Calu3 (cell line): ENCODE measurements at regions not wholly inside any gene's neighbourhood (a gene's known extent, or its start where the extent isn't known, plus 50 kb on each side); places are given as distances from the start of the nearest gene placed in this dataset.
"Not testable (repeated sequence)": the region's sequence is repeated elsewhere in the genome, so short reads cannot be mapped to it uniquely, and the experiment has no call there.

Experiments
- BruUV-seq: library from RNA; stranded (reverse); fragments of 400-500 nt; replicated peaks from 2 replicates; lab custom pipeline; 2021; lab: Mats Ljungman, UMichigan
- CTCF ChIA-PET: fragments of 300-600 bp; sonication (Branson Sonifier 250); formaldehyde crosslinking; loops from one replicate; lab custom pipeline; 2022; ENCODE audit warnings: antibody characterized with exemption; lab: Charles Lee
- DNase-seq: peaks from one replicate; pipeline ENCODE4 v3.0.0; 2022
- H3K27ac Mint-ChIP-seq: one replicate; pipeline ENCODE4 v1.8.0; 2022; ENCODE audit warnings: mixed read lengths; ENCODE audit not compliant: unreplicated experiment
- H3K27me3 Mint-ChIP-seq: one replicate; pipeline ENCODE4 v1.8.0; 2022; ENCODE audit warnings: mixed read lengths; ENCODE audit not compliant: unreplicated experiment
- H3K36me3 Mint-ChIP-seq: one replicate; pipeline ENCODE4 v1.8.0; 2022; ENCODE audit warnings: mild to moderate bottlenecking, moderate library complexity, mixed read lengths; ENCODE audit not compliant: insufficient read depth, unreplicated experiment
- H3K4me1 Mint-ChIP-seq: one replicate; pipeline ENCODE4 v1.8.0; 2022; ENCODE audit warnings: mild to moderate bottlenecking, low read depth, mixed read lengths; ENCODE audit not compliant: unreplicated experiment
- H3K4me3 Mint-ChIP-seq: one replicate; pipeline ENCODE4 v1.8.0; 2022; ENCODE audit warnings: mild to moderate bottlenecking, low read depth, moderate library complexity, mixed read lengths; ENCODE audit not compliant: unreplicated experiment
- H3K9me3 Mint-ChIP-seq: one replicate; pipeline ENCODE4 v1.8.0; 2022; ENCODE audit warnings: low read depth, mixed read lengths; ENCODE audit not compliant: unreplicated experiment
- intact Hi-C: fragments of 100-400 bp; cut with micrococcal nuclease; formaldehyde crosslinking; loops from one replicate; pipeline ENCODE4 v1.10.0; 2022; ENCODE audit not compliant: unreplicated experiment
- TF ChIP-seq, protein P1 (sequence below): fragments of 200-600 bp; IDR thresholded peaks from one replicate; pipeline ENCODE4 v1.8.0; 2022; ENCODE audit warnings: antibody characterized with exemption; ENCODE audit not compliant: unreplicated experiment

DNA sequence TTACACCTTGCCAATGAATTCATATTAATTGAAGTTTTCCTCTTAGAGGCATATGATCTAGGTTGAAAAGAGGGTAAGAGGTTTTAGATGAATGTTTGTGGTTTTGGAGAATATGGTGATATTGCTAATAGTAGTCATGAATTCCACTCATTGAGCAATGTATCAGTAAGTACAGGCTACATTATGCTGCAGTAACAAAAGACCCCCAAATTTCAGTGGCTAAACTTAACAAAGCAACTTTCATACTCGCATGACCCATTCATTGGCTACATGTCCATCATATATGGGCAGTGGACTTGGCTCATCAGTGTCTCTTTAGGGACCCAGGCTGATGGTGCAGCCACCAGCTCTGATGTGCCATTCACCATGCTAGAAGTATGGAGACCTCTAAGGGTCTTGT lies 196.6 kb upstream of the MYL2 start:
- no peaks in the 10 kb centered on the region for H3K4me1 Mint-ChIP-seq
- H3K27ac Mint-ChIP-seq = no peak overlapping the region
- no peaks in the 10 kb centered on the region for H3K9me3 Mint-ChIP-seq
- H3K4me3 Mint-ChIP-seq = no peak overlapping the region
- intact Hi-C loops = no loop called here
- CTCF ChIA-PET = no interaction called here
- TF ChIP-seq, protein P1, sequence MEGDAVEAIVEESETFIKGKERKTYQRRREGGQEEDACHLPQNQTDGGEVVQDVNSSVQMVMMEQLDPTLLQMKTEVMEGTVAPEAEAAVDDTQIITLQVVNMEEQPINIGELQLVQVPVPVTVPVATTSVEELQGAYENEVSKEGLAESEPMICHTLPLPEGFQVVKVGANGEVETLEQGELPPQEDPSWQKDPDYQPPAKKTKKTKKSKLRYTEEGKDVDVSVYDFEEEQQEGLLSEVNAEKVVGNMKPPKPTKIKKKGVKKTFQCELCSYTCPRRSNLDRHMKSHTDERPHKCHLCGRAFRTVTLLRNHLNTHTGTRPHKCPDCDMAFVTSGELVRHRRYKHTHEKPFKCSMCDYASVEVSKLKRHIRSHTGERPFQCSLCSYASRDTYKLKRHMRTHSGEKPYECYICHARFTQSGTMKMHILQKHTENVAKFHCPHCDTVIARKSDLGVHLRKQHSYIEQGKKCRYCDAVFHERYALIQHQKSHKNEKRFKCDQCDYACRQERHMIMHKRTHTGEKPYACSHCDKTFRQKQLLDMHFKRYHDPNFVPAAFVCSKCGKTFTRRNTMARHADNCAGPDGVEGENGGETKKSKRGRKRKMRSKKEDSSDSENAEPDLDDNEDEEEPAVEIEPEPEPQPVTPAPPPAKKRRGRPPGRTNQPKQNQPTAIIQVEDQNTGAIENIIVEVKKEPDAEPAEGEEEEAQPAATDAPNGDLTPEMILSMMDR = no peak
- no peak for DNase-seq
- no TSS peak for BruUV-seq
- H3K27me3 Mint-ChIP-seq = peaks cover 98% of the 10 kb centered on the region
- H3K36me3 Mint-ChIP-seq = no peaks in the 10 kb centered on the region

DNA sequence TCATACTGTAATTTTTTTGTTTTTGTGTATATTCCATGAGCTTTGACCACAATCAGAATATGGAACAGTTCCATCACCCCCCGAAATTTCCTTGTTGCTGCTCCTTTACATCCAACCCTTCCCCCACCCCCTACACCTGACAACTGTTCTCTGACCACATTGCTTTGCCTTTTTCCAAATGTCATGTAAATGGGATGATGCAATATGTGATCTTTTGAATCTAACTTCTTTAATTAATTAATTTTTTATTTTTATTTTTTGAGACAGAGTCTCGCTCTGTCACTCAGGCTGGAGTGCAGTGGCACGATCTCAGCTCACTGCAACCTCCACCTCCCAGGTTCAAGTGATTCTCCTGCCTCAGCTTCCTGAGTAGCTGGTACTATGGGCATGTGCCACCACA lies 192.9 kb upstream of the MYL2 start:
- peaks cover 100% of the 10 kb centered on the region for H3K27me3 Mint-ChIP-seq
- H3K36me3 Mint-ChIP-seq, H3K27ac Mint-ChIP-seq, BruUV-seq, intact Hi-C loops, H3K4me1 Mint-ChIP-seq, DNase-seq, H3K9me3 Mint-ChIP-seq, H3K4me3 Mint-ChIP-seq: not testable (repeated sequence)
- CTCF ChIA-PET = interaction anchor here (0.9 kb wide), 1 partner anchor 8 kb away, joined by 3 read pairs; no protein-coding TSS in a partner anchor

DNA sequence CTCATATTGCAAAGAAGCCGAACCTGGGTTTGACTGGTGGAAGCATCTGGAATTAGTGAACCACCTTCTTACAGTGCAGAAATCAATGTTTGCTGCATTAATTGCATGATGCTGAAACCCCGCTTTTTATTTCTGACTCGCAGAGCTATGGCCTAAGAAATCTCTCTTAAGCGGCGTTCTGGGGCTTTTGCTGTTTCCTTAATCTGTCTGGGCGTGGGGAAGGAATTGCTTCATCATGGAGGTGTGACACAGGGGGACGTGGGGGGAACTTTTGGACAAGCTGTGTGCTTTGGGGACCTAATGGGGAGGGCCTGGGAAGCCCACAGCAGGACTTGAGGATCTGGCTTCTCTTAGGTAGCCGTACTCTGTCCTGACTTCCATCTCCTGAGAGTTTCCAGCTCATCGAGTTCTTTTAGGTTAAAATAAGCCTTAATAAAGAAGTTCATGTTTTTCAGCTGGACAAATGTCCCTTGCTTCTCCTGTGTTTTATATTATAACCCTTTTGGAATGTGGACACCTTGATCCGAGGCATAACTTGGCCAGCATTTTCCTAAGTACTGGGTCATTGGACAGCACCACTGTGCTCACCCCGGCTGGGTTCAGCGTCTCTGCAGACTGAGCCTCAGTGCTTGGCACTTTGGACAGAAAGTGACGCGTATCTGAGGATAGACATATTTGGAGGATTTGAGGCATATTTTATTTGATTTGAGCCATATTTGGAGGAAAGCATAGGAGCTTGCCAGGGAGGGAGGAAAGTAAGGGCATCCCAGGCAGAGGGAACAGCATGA lies 192.1 kb upstream of the MYL2 start:
- Mint-ChIP-seq H3K9me3 (no peaks in the 10 kb centered on the region), H3K27ac (no peak overlapping the region), H3K36me3 (no peaks in the 10 kb centered on the region), H3K27me3 (peaks cover 100% of the 10 kb centered on the region), H3K4me1 (no peaks in the 10 kb centered on the region), H3K4me3 (no peak overlapping the region)
- CTCF ChIA-PET = no interaction called here
- no peak for DNase-seq
- no TSS peak for BruUV-seq
- TF ChIP-seq, protein P1 = no peak
- intact Hi-C loops = no loop called here

DNA sequence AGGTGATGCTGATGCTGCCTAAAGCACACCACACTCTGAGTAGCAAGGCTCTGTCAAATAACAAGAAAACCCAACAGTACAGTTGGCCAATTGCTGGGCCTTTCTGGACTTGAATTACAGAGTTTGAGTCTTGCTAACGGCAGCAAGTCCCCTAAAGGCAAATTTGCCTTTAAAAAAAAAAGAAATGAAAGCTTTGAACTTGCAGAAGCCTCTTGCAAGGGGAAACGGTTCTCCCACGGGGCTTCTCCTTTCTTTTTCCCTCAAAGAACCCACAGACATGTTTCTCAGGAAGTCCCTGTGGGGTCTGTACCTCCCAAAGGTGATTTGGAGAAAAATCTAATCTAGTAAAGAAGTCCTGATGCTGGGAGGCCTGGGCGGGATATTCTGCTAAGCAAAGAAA lies 191.3 kb upstream of the MYL2 start:
- no peaks in the 10 kb centered on the region for H3K4me1 Mint-ChIP-seq
- intact Hi-C loops = no loop called here
- no peaks in the 10 kb centered on the region for H3K36me3 Mint-ChIP-seq
- H3K27ac Mint-ChIP-seq = no peak overlapping the region
- DNase-seq = no peak
- H3K27me3 Mint-ChIP-seq = peaks cover 100% of the 10 kb centered on the region
- BruUV-seq = no TSS peak
- TF ChIP-seq, protein P1 = no peak
- no peaks in the 10 kb centered on the region for H3K9me3 Mint-ChIP-seq
- CTCF ChIA-PET = no interaction called here
- no peak overlapping the region for H3K4me3 Mint-ChIP-seq

DNA sequence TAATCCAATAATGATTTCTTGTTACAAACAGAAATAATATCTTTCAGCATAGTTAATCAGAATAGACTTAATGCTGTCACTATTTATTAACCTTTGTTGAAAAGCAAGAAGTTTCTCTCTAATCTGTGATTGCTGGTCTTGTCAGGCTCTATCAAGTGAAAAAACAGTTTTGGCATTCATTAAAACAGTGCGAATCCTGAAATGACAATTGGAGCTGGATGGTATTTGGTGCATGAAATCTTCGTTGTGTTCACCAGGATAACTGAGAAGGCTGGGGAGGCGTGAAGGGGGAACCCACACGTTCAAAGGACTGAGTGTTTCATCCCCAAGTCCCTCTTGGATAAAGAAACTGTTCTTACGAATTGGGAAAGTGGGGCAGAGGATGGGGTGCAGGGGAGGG lies 190.2 kb upstream of the MYL2 start:
- H3K4me1 Mint-ChIP-seq = no peaks in the 10 kb centered on the region
- CTCF ChIA-PET = interaction anchor here (0.5 kb wide), 1 partner anchor 1029 kb away, joined by 7 read pairs; no protein-coding TSS in a partner anchor

More for the DNA sequence above, 190.2 kb upstream of the MYL2 start:
- intact Hi-C loops = no loop called here
- BruUV-seq = no TSS peak
- H3K27ac Mint-ChIP-seq = no peak overlapping the region
- DNase-seq = no peak
- H3K9me3 Mint-ChIP-seq = no peaks in the 10 kb centered on the region
- no peaks in the 10 kb centered on the region for H3K36me3 Mint-ChIP-seq
- peaks cover 91% of the 10 kb centered on the region for H3K27me3 Mint-ChIP-seq
- H3K4me3 Mint-ChIP-seq = no peak overlapping the region
- TF ChIP-seq, protein P1 = no peak
